ENCODE measurements at regions not wholly inside any gene's neighbourhood (a gene's known extent, or its start where the extent isn't known, plus 50 kb on each side); places are given as distances from the start of the nearest gene placed in this dataset.

DNA sequence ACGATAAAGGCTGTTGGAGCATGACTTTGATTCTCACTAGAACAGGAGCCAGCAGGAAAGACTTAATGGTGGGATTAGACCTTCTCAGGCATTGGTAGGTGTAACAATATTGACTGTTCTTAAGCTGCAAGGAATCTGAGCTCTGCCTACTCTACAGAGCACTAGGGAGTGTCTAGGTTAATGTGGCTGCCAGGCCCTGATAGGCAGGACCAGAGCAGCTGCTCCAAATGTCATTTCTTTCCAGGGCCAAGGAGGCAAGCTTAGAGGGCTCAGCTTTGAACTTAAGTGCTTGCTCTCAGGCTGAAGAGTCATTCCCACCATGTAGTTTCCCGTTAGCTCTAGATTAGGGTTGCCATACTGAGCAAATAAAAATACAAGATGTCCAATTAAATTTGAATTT is 96.8 kb downstream of the RAB18 start:
- TF ChIP-seq CTCF (IDR thresholded peaks at IDR 0.05 in 8 of 11, conservative IDR thresholded peaks at IDR 0.05 in 3 of 11) (no peak), POLR2A (IDR thresholded peaks at IDR 0.05) (no peak), POLR2AphosphoS5 (IDR thresholded peaks at IDR 0.05) (no peak)

All from spleen (tissue), 7 donors.